BLaER1 (cell line): ENCODE measurements at regions not wholly inside any gene's neighbourhood (a gene's known extent, or its start where the extent isn't known, plus 50 kb on each side); places are given as distances from the start of the nearest gene placed in this dataset.

Experiments
- H3K27ac ChIP-seq: shearing (Covaris generic); formaldehyde crosslinking; 2 replicates; pipeline ENCODE4 v1.8.1; 2022
- H3K27me3 ChIP-seq: shearing (Covaris generic); formaldehyde crosslinking; 2 replicates; pipeline ENCODE4 v1.8.1; 2022
- H3K36me3 ChIP-seq: shearing (Covaris generic); formaldehyde crosslinking; 2 replicates; pipeline ENCODE4 v1.8.1; 2022
- H3K4me1 ChIP-seq: shearing (Covaris generic); formaldehyde crosslinking; 2 replicates; pipeline ENCODE4 v1.8.1; 2022
- H3K4me2 ChIP-seq: shearing (Covaris generic); formaldehyde crosslinking; 2 replicates; pipeline ENCODE4 v1.8.1; 2022
- H3K4me3 ChIP-seq: shearing (Covaris generic); formaldehyde crosslinking; 2 replicates; pipeline ENCODE4 v1.8.1; 2022
- H3K9ac ChIP-seq: shearing (Covaris generic); formaldehyde crosslinking; 2 replicates; pipeline ENCODE4 v1.8.1; 2022
- H3K9me3 ChIP-seq: shearing (Covaris generic); formaldehyde crosslinking; 2 replicates; pipeline ENCODE4 v1.8.1; 2022
- H4K20me1 ChIP-seq: shearing (Covaris generic); formaldehyde crosslinking; 2 replicates; pipeline ENCODE4 v1.8.1; 2022
- Cebpa-rat ChIP-seq: shearing (Covaris generic); IDR thresholded peaks from 2 replicates; pipeline ENCODE4 v1.8.1; 2022

GRCh38 chr11:80980227-80980626, 1539.4 kb upstream of the TENM4 start:
- Histone ChIP-seq H3K4me2 (no peak overlapping the region), H3K9ac (no peak overlapping the region), H3K27ac (no peak overlapping the region), H3K36me3 (no peaks in the 10 kb centered on the region), H4K20me1 (no peaks in the 10 kb centered on the region), H3K27me3 (no peaks in the 10 kb centered on the region), H3K4me1 (no peaks in the 10 kb centered on the region), H3K4me3 (no peak overlapping the region), H3K9me3 (no peaks in the 10 kb centered on the region)
- TF ChIP-seq Cebpa-rat = no peak

DNA sequence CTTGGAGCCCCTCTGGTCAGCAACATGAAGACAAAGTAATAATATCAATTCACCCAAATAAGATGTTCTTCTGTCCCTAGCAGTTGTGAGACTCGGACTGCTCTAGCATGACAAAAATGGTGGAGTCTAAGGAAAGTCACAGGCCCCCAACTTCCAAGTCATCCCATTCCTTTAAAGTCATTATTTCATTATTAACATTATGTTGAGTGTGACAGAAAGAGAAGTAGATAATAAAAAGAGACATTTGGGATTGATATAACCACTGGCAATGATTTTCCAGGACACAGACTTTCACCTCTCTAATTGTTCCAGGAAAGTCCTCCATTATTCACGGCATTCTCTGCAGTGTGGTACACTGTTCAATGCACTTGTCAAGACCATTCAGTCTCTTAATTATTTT, 1533.0 kb upstream of the TENM4 start:
- Histone ChIP-seq H3K36me3 (no peaks in the 10 kb centered on the region), H3K27me3 (no peaks in the 10 kb centered on the region), H3K27ac (no peak overlapping the region), H3K4me2 (no peak overlapping the region), H3K4me1 (no peaks in the 10 kb centered on the region), H3K4me3 (no peak overlapping the region), H3K9me3 (no peaks in the 10 kb centered on the region), H3K9ac (no peak overlapping the region), H4K20me1 (no peaks in the 10 kb centered on the region)
- TF ChIP-seq Cebpa-rat = no peak

DNA sequence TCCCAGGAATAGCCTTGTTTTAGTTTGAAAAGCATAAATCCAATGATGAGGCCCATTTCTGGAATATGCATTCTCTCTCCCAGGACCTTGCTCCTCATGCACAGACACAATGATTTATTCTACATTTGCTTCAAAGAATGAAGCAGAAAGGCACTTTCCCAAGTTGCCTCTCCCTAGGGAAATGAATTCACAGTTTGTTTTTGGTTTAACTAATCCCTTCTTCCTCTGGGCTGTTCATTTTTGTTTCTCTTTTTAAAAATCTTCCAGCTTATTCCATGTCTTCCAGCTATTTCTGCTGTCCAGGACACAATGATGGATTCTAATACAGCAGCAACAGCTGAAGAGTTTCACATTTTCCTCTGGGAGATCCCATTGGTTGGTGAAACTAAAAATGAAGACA, 1529.2 kb upstream of the TENM4 start:
- Histone ChIP-seq H3K27me3 (no peaks in the 10 kb centered on the region), H3K4me2 (no peak overlapping the region), H3K4me3 (no peak overlapping the region), H3K4me1 (no peaks in the 10 kb centered on the region), H3K27ac (no peak overlapping the region), H3K9me3 (no peaks in the 10 kb centered on the region), H3K36me3 (no peaks in the 10 kb centered on the region), H3K9ac (no peak overlapping the region), H4K20me1 (no peaks in the 10 kb centered on the region)
- TF ChIP-seq Cebpa-rat = no peak

- Histone ChIP-seq H3K27ac (no peak overlapping the region), H3K9ac (no peak overlapping the region), H3K27me3 (no peaks in the 10 kb centered on the region), H3K9me3 (no peaks in the 10 kb centered on the region), H3K4me1 (no peaks in the 10 kb centered on the region), H3K4me2 (no peak overlapping the region), H3K36me3 (no peaks in the 10 kb centered on the region), H4K20me1 (no peaks in the 10 kb centered on the region), H3K4me3 (no peak overlapping the region)
- TF ChIP-seq Cebpa-rat = no peak
Observed at GRCh38 chr11:80967649-80968048, 1526.8 kb upstream of the TENM4 start.

DNA sequence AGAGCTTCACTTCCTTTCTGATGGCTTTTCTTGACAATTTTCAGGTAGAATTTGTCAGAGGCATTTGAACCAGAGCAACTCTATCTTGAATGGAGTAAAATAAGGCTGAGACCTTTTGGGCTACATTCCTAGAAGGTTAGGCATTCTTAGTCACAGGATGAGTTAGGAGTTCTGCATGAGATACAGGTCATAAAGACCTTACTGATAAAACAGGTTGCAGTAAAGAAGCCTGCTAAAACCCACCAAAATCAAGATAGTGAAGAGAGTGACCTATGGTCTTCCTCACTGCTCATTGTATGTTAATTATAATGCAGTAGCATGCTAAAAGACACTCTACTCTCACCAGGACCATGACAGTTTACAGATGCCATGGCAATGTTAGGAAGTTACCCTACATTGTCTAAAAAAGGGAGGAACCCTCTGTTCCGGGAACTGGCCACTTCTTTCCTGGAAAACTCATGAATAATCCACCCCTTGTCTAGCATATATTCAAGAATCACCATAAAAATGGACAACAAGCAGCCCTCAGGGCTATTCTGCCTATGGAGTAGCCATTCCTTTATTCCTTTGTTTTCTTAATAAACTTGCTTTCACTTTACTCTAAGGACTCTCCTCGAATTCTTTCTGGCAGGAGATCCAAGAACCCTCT, 1519.7 kb upstream of the TENM4 start:
- Histone ChIP-seq H3K9ac (no peak overlapping the region), H4K20me1 (no peaks in the 10 kb centered on the region), H3K4me2 (no peak overlapping the region), H3K27ac (no peak overlapping the region), H3K4me1 (no peaks in the 10 kb centered on the region), H3K9me3 (no peaks in the 10 kb centered on the region), H3K4me3 (no peak overlapping the region), H3K27me3 (no peaks in the 10 kb centered on the region), H3K36me3 (no peaks in the 10 kb centered on the region)
- TF ChIP-seq Cebpa-rat = no peak

- no peak for TF ChIP-seq Cebpa-rat
- Histone ChIP-seq H3K36me3 (no peaks in the 10 kb centered on the region), H3K27ac (no peak overlapping the region), H3K4me2 (no peak overlapping the region), H3K4me1 (no peaks in the 10 kb centered on the region), H3K27me3 (no peaks in the 10 kb centered on the region), H3K9me3 (no peaks in the 10 kb centered on the region), H4K20me1 (no peaks in the 10 kb centered on the region), H3K9ac (no peak overlapping the region), H3K4me3 (no peak overlapping the region)
Observed at GRCh38 chr11:80959751-80960150, 1518.9 kb upstream of the TENM4 start.

GRCh38 chr11:80958987-80959386, 1518.2 kb upstream of the TENM4 start:
- H4K20me1 ChIP-seq = no peaks in the 10 kb centered on the region
- H3K4me1 ChIP-seq = no peaks in the 10 kb centered on the region
- H3K4me2 ChIP-seq = no peak overlapping the region
- H3K27ac ChIP-seq = no peak overlapping the region
- no peak for TF ChIP-seq Cebpa-rat
- no peak overlapping the region for H3K9ac ChIP-seq
- no peaks in the 10 kb centered on the region for H3K27me3 ChIP-seq
- no peak overlapping the region for H3K4me3 ChIP-seq
- H3K36me3 ChIP-seq = no peaks in the 10 kb centered on the region
- H3K9me3 ChIP-seq = no peaks in the 10 kb centered on the region

DNA sequence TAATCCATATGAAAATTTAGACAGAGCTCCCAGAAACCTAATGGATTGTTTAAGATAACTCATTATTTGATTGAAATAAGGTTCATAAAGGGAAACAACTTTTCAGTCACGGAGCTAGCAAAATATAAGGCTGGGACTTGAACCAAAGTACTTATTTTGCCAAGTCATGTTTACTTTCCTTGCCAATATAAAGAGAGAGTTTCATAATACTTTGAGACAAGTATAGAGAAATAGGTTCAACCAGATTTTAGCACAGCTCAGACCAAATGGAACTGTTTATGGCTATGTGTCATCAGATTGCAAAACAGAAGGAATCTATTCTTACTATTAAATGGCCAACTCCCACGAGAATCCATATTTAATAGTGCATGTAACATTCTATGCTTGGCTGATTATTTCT, 1517.5 kb upstream of the TENM4 start:
- H3K27ac ChIP-seq = no peak overlapping the region
- H3K4me1 ChIP-seq = no peaks in the 10 kb centered on the region
- no peak overlapping the region for H3K4me3 ChIP-seq
- no peaks in the 10 kb centered on the region for H4K20me1 ChIP-seq
- no peaks in the 10 kb centered on the region for H3K36me3 ChIP-seq
- H3K4me2 ChIP-seq = no peak overlapping the region
- no peak overlapping the region for H3K9ac ChIP-seq
- H3K27me3 ChIP-seq = no peaks in the 10 kb centered on the region
- no peaks in the 10 kb centered on the region for H3K9me3 ChIP-seq
- no peak for TF ChIP-seq Cebpa-rat

GRCh38 chr11:80955588-80955987, 1514.8 kb upstream of the TENM4 start:
- Histone ChIP-seq H3K9ac (no peak overlapping the region), H3K4me3 (no peak overlapping the region), H3K27ac (no peak overlapping the region), H3K36me3 (no peaks in the 10 kb centered on the region), H4K20me1 (no peaks in the 10 kb centered on the region), H3K27me3 (no peaks in the 10 kb centered on the region), H3K9me3 (no peaks in the 10 kb centered on the region), H3K4me1 (no peaks in the 10 kb centered on the region), H3K4me2 (no peak overlapping the region)
- no peak for TF ChIP-seq Cebpa-rat

- no peaks in the 10 kb centered on the region for H3K4me1 ChIP-seq
- H3K27me3 ChIP-seq = no peaks in the 10 kb centered on the region
- no peak overlapping the region for H3K27ac ChIP-seq
- H3K4me2 ChIP-seq = no peak overlapping the region
- peaks cover 6% of the 10 kb centered on the region; the same call in 1 of the 2 replicates for H3K9me3 ChIP-seq
- no peak overlapping the region for H3K9ac ChIP-seq
- TF ChIP-seq Cebpa-rat = no peak
- H3K4me3 ChIP-seq = no peak overlapping the region
- no peaks in the 10 kb centered on the region for H4K20me1 ChIP-seq
- no peaks in the 10 kb centered on the region for H3K36me3 ChIP-seq
Observed at GRCh38 chr11:80948781-80949180, 1508.0 kb upstream of the TENM4 start.

DNA sequence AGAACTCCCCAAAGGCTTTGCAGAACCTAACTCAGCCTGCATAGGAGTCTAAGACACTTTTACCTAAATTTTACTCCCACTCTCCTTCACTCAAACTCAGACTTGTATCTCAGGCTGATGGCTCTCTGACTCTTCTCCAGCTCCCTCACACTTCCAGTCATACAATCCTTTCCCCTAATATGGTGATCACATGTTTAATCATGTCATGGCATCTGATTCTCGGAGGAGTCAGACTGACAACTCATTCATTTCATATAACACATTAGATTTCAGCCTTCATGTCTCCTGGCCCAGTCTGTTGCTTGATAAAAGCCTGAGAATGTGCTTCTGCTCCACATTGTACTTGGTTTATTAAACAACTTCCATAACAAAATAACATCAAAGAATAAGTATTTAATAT, 1503.9 kb upstream of the TENM4 start:
- no peak overlapping the region for H3K4me3 ChIP-seq
- H3K4me1 ChIP-seq = no peaks in the 10 kb centered on the region
- H3K4me2 ChIP-seq = no peak overlapping the region
- H4K20me1 ChIP-seq = no peaks in the 10 kb centered on the region
- no peaks in the 10 kb centered on the region for H3K27me3 ChIP-seq
- no peaks in the 10 kb centered on the region for H3K36me3 ChIP-seq
- H3K9ac ChIP-seq = no peak overlapping the region
- no peak overlapping the region for H3K27ac ChIP-seq
- H3K9me3 ChIP-seq = peaks cover 5% of the 10 kb centered on the region; the same call in 1 of the 2 replicates
- TF ChIP-seq Cebpa-rat = no peak
